ENCODE measurements at regions not wholly inside any gene's neighbourhood (a gene's known extent, or its start where the extent isn't known, plus 50 kb on each side); places are given as distances from the start of the nearest gene placed in this dataset.

DNA sequence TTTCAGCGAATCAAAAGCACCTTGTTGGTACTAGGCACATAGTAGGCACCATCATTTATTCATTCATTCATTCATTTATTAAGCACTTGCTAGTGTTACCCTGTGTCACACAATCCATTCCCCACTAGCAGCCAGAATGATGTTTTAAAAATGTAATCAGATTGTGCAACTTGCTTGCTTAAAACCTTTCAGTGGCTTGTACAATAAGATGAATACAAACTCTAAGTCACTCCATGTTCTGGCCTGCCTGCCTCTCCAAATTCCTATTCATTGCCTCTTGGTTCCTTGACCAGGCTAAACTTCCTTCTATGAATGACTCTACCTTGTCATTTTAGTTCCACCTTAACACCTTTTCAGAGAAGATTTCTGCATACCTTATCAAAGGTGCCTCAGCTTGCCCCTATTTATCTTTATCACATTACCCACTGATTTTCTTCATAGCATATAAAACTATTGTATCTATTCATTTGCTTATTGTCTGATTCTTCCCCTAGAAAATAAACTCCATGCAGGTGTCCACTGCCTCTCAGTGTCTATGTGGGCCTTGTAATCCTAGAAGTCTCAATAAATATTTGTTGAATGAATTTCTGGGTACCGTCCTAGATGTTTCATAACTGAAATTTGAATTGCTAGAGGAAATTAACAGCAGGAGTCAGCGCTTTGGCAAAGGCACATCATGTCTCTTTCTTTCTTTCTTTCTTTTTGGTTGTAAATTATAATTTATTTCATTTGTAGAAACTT lies 169.5 kb downstream of the TMEM26 start:
- H3K9me3 ChIP-seq: no peaks in the 10 kb centered on the region
- intact Hi-C loops (cut with DNase I): loop anchor here (2.0 to 5.0 kb wide), 3 partner anchors 146 to 467 kb away; no protein-coding TSS in a partner anchor
- H3K27me3 ChIP-seq: no peaks in the 10 kb centered on the region
- no peak for DNase-seq (ENCODE audit: extremely low spot score)
- peak overlapping the region in 1 of 4 donors; percentile 4 for H3K27ac ChIP-seq (replicated peaks in 1 of 4)
- H3K4me1 ChIP-seq: peaks cover 0 to 40% (median 32%) of the 10 kb centered on the region in 4 donors
- H3K4me3 ChIP-seq: no peak overlapping the region
- no peaks in the 10 kb centered on the region for H3K36me3 ChIP-seq
- 86% methylated on average over 3 of the region's 3 CpGs for WGBS
- TF ChIP-seq CTCF (IDR thresholded peaks at IDR 0.05): no peak
- no peak for TF ChIP-seq EP300 (IDR thresholded peaks at IDR 0.05)
- TF ChIP-seq POLR2A (IDR thresholded peaks at IDR 0.05; ENCODE audit: low read depth): no peak
- no peak for TF ChIP-seq POLR2AphosphoS5 (IDR thresholded peaks at IDR 0.05)

GRCh38 chr10:61283066-61283465 lies 170.1 kb downstream of the TMEM26 start:
- DNase-seq (ENCODE audit: extremely low spot score): no peak
- H3K9me3 ChIP-seq: no peaks in the 10 kb centered on the region
- intact Hi-C loops (cut with DNase I): loop anchor here (5.0 kb wide), 2 partner anchors 146 to 316 kb away; no protein-coding TSS in a partner anchor
- H3K27me3 ChIP-seq: no peaks in the 10 kb centered on the region
- no peak for TF ChIP-seq POLR2AphosphoS5 (IDR thresholded peaks at IDR 0.05)
- no peak for TF ChIP-seq CTCF (IDR thresholded peaks at IDR 0.05)
- no peak for TF ChIP-seq EP300 (IDR thresholded peaks at IDR 0.05)
- TF ChIP-seq POLR2A (IDR thresholded peaks at IDR 0.05; ENCODE audit: low read depth): no peak
- 94% methylated on average over 2 of the region's 2 CpGs for WGBS
- H3K27ac ChIP-seq (replicated peaks in 1 of 4): peak overlapping the region in 1 of 4 donors; percentile 4
- no peak overlapping the region for H3K4me3 ChIP-seq
- peaks cover 0 to 40% (median 32%) of the 10 kb centered on the region in 4 donors for H3K4me1 ChIP-seq
- no peaks in the 10 kb centered on the region for H3K36me3 ChIP-seq

GRCh38 chr10:61280303-61280702 lies 172.9 kb downstream of the TMEM26 start:
- no peaks in the 10 kb centered on the region for H3K36me3 ChIP-seq
- no peak overlapping the region for H3K4me3 ChIP-seq
- intact Hi-C loops (cut with DNase I): loop anchor here (5.0 kb wide), 2 partner anchors 143 to 313 kb away; no protein-coding TSS in a partner anchor
- TF ChIP-seq POLR2A (IDR thresholded peaks at IDR 0.05; ENCODE audit: low read depth) (no peak), CTCF (IDR thresholded peaks at IDR 0.05) (no peak), EP300 (IDR thresholded peaks at IDR 0.05) (no peak), POLR2AphosphoS5 (IDR thresholded peaks at IDR 0.05) (peak in 1 of 2 donors; percentile 77)
- no peak overlapping the region for H3K27ac ChIP-seq (replicated peaks in 1 of 4)
- no peak for DNase-seq (ENCODE audit: extremely low spot score)
- no peaks in the 10 kb centered on the region for H3K9me3 ChIP-seq
- H3K4me1 ChIP-seq: peaks cover 0 to 40% (median 32%) of the 10 kb centered on the region in 4 donors
- WGBS: 43% methylated on average over 3 of the region's 3 CpGs
- H3K27me3 ChIP-seq: no peaks in the 10 kb centered on the region

DNA sequence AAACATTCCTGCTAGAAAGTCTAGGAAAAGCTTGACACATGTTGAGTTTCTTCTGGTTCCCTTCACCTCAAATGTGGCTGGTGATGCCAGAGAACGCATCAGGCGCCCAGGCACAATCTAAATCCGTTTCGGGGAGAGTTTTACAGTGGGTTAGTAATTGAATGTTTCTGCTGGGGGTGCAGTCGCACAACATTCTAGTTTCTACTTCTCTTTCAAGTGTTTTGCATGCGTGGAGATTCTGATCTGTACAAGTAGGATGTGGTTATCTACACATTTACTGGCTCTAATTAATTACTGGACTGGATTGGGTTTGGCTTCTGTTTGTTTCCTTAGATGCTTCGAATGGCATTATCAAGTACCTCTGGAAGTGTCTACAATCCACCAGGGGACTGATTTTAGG lies 173.8 kb downstream of the TMEM26 start:
- intact Hi-C loops (cut with DNase I): no loop called here
- WGBS: 87% methylated on average over 7 of the region's 7 CpGs
- H3K36me3 ChIP-seq: no peaks in the 10 kb centered on the region
- H3K27ac ChIP-seq (replicated peaks in 1 of 4): no peak overlapping the region
- no peaks in the 10 kb centered on the region for H3K9me3 ChIP-seq
- H3K4me3 ChIP-seq: no peak overlapping the region
- TF ChIP-seq EP300 (IDR thresholded peaks at IDR 0.05) (no peak), CTCF (IDR thresholded peaks at IDR 0.05) (no peak), POLR2AphosphoS5 (IDR thresholded peaks at IDR 0.05) (no peak), POLR2A (IDR thresholded peaks at IDR 0.05; ENCODE audit: low read depth) (no peak)
- H3K27me3 ChIP-seq: no peaks in the 10 kb centered on the region
- H3K4me1 ChIP-seq: peaks cover 0 to 40% (median 32%) of the 10 kb centered on the region in 4 donors
- no peak for DNase-seq (ENCODE audit: extremely low spot score)
